Midbrain (tissue), 1 donor: ENCODE measurements at regions not wholly inside any gene's neighbourhood (a gene's known extent, or its start where the extent isn't known, plus 50 kb on each side); places are given as distances from the start of the nearest gene placed in this dataset.
"Not testable (repeated sequence)": the region's sequence is repeated elsewhere in the genome, so short reads cannot be mapped to it uniquely, and the experiment has no call there.

Experiments used
- DNase-seq: peaks from one replicate; lab custom pipeline; 2025; lab: John Stamatoyannopoulos, UW

- DNase-seq: no peak
Measured at GRCh38 chr5:98365126-98365525, 408.3 kb upstream of the RGMB start.

GRCh38 chr5:98368141-98368540 is 405.3 kb upstream of the RGMB start:
- DNase-seq: no peak

- DNase-seq: no peak
Measured at GRCh38 chr5:98372351-98372750, 401.1 kb upstream of the RGMB start.

GRCh38 chr5:98391921-98392625 is 381.4 kb upstream of the RGMB start:
- DNase-seq: no peak

GRCh38 chr5:98393205-98393604 is 380.3 kb upstream of the RGMB start:
- not testable (repeated sequence) for DNase-seq

GRCh38 chr5:98397081-98397480 is 376.4 kb upstream of the RGMB start:
- no peak for DNase-seq

GRCh38 chr5:98398465-98398864 is 375.0 kb upstream of the RGMB start:
- peak; percentile 3 for DNase-seq

GRCh38 chr5:98401656-98402055 is 371.8 kb upstream of the RGMB start:
- no peak for DNase-seq

GRCh38 chr5:98402130-98402529 is 371.3 kb upstream of the RGMB start:
- no peak for DNase-seq

GRCh38 chr5:98403131-98403530 is 370.3 kb upstream of the RGMB start:
- no peak for DNase-seq

GRCh38 chr5:98414938-98415337 is 358.5 kb upstream of the RGMB start:
- DNase-seq: no peak

- DNase-seq: no peak
Measured at GRCh38 chr5:98415663-98416062, 357.8 kb upstream of the RGMB start.

- no peak for DNase-seq
Measured at GRCh38 chr5:98416541-98416940, 356.9 kb upstream of the RGMB start.

- no peak for DNase-seq
Measured at GRCh38 chr5:98419825-98420224, 353.6 kb upstream of the RGMB start.

GRCh38 chr5:98424681-98425450 is 348.6 kb upstream of the RGMB start:
- DNase-seq: no peak

GRCh38 chr5:98425640-98426039 is 347.8 kb upstream of the RGMB start:
- DNase-seq: no peak

GRCh38 chr5:98428806-98429205 is 344.7 kb upstream of the RGMB start:
- DNase-seq: no peak

- no peak for DNase-seq
Measured at GRCh38 chr5:98432378-98432777, 341.1 kb upstream of the RGMB start.

GRCh38 chr5:98433022-98433421 is 340.4 kb upstream of the RGMB start:
- DNase-seq: no peak

GRCh38 chr5:98433673-98434072 is 339.8 kb upstream of the RGMB start:
- no peak for DNase-seq

- no peak for DNase-seq
Measured at GRCh38 chr5:98436667-98437066, 336.8 kb upstream of the RGMB start.

GRCh38 chr5:98442448-98442847 is 331.0 kb upstream of the RGMB start:
- no peak for DNase-seq

GRCh38 chr5:98443881-98444280 is 329.6 kb upstream of the RGMB start:
- no peak for DNase-seq

- DNase-seq: no peak
Measured at GRCh38 chr5:98453296-98453695, 320.2 kb upstream of the RGMB start.
